NCI-H2081 treated with DMSO at 0.1 percent for 48 hours (cell line): ENCODE measurements at regions not wholly inside any gene's neighbourhood (a gene's known extent, or its start where the extent isn't known, plus 50 kb on each side); places are given as distances from the start of the nearest gene placed in this dataset.

Experiments
- DNase-seq: peaks from one replicate; lab custom pipeline; 2025; lab: John Stamatoyannopoulos, UW

- DNase-seq, result no peak
Measured at GRCh38 chr2:235303499-235304291, 190.1 kb upstream of the AGAP1 start.

GRCh38 chr2:235305678-235306077 is 188.2 kb upstream of the AGAP1 start:
- no peak for DNase-seq

GRCh38 chr2:235311044-235311443 is 182.8 kb upstream of the AGAP1 start:
- DNase-seq, result no peak

- DNase-seq, result no peak
Measured at GRCh38 chr2:235312571-235312970, 181.3 kb upstream of the AGAP1 start.

DNA sequence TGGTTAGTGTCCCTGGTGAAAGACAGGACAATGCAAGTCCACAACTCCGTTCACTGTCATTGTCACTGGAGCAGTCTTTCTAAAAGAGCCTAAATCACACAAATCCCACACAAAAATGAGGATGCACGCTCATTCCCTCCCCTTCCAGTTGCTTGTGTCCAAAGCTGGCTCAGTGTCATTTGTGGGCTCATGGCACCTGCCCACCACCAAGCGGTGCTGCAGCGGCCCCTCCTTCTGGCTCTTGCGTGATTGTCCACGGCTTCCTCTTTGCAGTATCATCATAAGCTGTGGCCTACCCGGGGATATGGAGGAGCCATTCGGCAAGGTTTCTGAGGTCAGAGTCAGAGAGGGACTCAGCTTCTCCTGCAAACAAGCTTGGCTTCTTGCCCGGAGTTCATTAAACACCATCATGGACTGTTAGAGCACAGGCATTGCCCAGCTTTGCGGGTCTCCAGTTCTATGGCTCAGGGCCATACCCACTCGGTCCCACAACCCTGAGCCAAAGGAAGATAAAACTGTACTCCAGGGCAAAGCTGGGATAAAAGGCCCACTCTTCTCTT is 179.4 kb upstream of the AGAP1 start:
- DNase-seq, result peak; percentile 2

- DNase-seq, result no peak
Measured at GRCh38 chr2:235319095-235319494, 174.7 kb upstream of the AGAP1 start.

DNA sequence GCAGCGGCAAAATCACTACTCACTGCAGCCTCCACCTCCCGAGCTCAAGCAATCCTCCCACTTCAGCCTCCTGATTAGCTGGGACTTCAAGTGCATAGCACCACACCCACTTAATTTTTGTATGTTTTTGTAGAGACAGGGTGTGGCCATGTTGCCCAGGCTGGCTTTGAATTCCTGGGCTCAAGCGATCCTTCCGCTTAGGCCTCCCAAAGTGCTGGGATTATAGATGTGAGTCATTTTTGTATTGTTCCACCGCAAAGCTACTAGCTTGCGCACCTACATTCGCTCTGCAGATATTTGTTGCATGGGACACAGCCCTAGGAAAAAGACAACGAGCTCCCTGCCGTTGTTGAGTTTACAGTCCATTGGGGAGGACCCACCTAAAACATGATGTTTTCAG is 173.5 kb upstream of the AGAP1 start:
- no peak for DNase-seq

DNA sequence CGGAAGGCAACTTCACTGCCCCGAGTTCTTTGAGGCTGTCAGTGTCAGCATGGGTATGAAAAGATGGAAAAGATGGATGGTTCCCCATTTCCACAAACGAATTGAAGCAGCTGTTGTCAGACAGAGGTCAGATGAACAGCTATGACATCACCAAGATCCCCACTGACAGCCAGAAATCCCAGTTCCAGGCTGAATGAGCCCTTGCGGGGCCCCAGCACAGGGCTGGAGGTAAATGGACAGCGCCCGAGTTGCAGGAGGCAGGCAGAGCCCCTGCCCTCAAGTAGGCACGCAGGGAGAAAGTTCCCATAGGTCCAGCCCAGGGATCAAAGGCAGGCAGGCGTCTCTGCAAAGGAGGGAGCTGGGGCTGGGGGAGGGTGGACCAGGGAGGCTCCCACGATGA is 169.5 kb upstream of the AGAP1 start:
- DNase-seq, result no peak

DNA sequence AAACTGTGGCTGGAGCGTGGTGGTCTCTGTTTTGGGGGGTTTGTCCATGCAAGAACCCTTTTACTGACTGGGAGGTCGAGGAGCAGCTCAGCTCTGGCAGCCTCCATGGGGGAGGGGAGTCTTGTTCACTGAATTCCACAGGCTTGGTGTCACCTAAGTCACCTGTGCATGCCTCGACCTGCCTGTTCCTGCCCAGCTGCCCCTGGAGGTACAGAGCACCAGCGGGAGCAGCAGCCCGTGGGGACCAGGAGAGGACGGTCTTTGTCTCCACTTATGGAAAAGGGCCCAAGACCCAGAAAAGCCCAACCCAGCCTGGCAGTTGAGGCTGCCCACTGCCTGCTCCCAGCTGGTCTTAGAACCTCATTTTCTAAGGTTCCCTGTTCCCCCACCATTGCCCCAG is 168.7 kb upstream of the AGAP1 start:
- DNase-seq, result no peak

DNA sequence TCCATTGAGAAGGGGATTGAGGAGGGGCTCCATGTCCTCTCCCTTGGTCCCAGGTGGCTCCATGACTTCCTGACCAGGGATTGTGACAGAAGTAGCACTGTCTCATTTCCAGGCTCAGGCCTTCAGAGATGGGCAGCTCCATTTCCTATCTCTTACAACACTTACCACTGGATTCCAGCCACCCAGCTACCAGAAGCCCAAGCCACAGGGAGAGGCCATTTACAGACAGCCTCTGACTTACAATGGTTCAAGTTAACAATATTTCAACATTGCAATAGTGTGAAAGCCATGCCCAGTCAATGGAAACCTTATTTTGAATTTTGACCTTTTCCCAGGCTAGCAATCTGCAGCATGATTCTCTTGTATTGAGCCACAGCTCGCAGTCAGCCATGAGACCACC is 164.9 kb upstream of the AGAP1 start:
- DNase-seq, result no peak

GRCh38 chr2:235330775-235331451 is 162.9 kb upstream of the AGAP1 start:
- no peak for DNase-seq

- DNase-seq, result no peak
Measured at GRCh38 chr2:235332240-235332890, 161.5 kb upstream of the AGAP1 start.

DNA sequence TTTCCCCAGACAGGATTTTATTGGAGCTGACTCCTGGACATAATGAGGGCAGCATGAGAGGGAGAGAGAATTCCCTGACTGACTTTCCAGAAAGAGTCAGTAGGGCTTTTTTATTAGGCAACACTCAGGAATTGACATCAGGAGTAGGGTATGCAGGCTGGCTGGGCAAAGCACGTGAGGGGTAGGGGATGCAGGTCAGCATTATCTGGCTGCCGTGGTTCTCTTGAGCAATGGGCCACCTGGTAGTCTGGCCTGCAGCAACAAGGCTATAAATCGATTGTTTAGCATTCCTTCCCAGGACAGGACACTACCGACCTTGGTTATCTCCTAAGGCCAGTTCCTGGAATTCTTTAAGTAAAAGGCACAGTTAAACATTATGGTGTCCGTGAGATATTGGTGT is 160.8 kb upstream of the AGAP1 start:
- no peak for DNase-seq

- no peak for DNase-seq
Measured at GRCh38 chr2:235334179-235334578, 159.7 kb upstream of the AGAP1 start.

DNA sequence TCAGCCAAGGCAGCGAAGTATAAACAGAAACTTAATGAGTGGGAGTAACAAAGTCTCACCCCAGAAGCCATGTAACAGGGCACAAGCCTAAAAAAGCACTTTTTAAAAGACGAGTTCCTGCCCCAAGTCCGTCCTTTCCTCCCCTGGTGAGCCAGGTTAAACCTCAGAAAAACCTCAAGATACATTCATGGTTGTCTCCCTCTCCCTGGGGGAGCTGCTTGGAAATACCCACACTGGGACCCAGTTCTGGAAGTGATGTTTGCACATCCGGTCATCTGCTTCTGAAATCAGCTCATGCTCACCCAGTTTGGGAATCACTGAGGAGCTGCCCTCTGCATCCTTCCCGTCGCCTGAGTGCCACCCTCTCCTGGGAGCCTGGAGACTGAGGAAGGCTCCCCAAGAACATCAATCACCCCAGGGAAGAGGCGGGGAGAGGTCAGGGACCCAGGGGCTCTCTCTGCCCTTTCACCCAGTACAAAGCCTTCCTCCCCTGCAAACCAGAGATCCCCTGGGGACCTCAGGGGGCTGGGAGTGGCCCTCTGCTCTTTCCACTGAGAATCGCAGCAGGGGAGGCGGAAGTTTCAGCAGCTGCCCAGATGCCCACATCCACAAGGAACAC is 150.6 kb upstream of the AGAP1 start:
- DNase-seq, result no peak

DNA sequence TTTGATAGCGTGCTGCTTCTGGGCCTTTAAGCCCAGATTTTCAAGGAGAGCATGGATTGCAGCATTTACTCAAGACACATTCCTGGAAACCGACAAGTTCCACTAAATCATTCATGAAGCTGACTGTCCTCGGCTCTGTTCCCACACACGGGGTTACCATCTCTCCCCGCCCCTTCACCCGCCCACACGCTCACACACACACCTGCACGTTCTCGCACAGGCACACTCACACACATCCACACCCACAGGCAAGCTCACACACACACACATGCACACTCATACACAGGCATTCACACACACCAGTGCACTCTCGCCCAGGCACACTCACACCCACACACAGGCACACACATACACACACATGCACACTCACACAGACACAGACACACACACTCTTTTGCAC is 150.0 kb upstream of the AGAP1 start:
- no peak for DNase-seq

GRCh38 chr2:235345745-235346144 is 148.1 kb upstream of the AGAP1 start:
- no peak for DNase-seq

DNA sequence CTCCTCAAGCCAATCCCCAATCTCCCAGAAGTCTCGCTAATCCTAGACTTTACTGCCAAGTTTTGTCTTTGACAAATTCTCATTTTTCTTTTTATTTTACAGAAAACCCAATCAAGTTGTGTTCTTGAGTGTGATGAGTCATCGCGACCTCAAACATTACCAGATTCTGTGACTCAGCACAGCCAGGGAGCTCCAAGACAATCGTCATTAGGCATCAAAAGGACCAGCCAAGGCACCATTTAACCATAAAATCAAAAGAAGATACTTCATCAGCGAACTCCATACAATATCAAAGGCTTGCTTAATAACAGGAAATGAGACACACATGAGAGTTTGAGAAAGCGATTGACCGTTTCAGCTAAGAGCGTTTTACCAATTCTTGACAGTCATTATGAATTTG is 146.2 kb upstream of the AGAP1 start:
- no peak for DNase-seq

DNA sequence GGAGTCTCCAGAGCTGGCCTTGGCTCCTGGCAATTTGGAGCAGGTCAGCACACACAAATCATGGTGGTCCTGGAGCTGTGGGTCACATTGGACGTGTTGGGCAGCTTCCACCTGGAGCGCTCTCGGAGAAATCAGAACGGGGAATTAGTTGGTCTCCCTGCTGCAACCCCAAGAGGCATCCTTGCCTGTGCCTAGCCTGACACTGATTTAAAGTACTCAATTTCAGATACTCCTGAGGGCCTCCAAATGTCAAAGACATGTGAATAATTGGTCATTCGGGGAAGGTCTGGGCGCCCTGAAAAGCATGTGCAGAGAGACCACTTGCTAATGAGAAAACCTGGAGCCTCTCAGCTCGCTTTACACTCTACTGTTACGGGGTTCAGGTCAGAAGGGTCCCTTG is 145.5 kb upstream of the AGAP1 start:
- DNase-seq, result no peak

DNA sequence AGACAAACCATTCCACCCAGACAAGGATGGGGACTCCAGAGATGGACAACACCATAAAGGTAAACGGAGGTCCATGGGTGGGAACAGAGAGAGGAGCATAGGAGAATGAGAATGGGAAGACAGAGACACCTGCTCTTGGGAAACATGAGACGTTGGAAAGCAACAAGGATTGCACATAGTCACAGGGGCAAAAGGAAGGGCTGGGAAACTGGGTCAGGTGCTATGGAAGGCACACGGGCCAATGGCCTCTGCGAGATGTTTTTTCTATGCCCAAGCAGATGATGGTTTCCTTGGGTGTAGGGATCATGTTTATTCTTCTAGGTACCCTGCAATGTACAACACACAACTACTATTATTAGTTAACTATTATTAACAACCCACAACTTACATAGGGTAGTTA is 143.6 kb upstream of the AGAP1 start:
- no peak for DNase-seq

- DNase-seq, result no peak
Measured at GRCh38 chr2:235352541-235352940, 141.3 kb upstream of the AGAP1 start.

DNA sequence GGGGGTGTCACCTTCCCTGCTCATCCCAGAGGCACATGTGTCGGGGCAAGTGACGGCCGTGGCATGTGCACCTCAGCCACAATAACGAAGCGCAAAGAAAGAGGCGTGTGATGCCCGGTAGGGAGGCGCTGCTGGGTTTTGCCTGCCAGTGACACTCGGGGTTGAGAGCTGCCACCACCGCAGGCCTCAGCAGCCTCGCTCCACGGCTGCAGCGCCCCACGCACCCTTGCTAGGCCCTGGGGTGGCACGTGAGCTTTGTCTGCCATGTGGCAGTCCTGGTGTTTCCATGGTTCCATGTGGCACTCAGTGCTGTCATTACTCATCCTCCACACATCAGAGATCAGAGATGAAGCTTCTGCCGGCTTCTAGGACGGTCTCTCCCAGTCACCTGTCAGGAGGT is 136.0 kb upstream of the AGAP1 start:
- DNase-seq, result no peak
